ENCODE measurements at regions not wholly inside any gene's neighbourhood (a gene's known extent, or its start where the extent isn't known, plus 50 kb on each side); places are given as distances from the start of the nearest gene placed in this dataset.

DNA sequence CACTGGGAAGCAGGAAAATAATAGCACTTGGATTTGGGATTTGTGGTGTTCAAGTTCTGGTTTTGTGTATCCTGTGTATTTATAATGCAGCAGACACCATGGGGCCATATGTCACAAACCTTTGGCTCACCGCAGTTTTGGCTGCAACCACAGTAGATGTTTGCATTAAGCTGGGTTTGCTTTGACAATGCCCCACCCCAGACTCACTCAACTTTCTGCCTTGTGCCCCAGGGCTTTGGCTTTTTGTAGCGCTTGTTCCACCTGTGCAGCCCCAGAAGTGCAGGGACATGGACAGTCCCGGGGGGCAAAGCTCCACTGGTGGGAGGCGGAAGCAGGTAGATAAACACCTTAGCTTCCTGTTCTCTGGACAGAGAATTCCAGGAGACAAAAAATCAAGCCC, 446.9 kb downstream of the MED13L start:
- TF ChIP-seq, protein P1, sequence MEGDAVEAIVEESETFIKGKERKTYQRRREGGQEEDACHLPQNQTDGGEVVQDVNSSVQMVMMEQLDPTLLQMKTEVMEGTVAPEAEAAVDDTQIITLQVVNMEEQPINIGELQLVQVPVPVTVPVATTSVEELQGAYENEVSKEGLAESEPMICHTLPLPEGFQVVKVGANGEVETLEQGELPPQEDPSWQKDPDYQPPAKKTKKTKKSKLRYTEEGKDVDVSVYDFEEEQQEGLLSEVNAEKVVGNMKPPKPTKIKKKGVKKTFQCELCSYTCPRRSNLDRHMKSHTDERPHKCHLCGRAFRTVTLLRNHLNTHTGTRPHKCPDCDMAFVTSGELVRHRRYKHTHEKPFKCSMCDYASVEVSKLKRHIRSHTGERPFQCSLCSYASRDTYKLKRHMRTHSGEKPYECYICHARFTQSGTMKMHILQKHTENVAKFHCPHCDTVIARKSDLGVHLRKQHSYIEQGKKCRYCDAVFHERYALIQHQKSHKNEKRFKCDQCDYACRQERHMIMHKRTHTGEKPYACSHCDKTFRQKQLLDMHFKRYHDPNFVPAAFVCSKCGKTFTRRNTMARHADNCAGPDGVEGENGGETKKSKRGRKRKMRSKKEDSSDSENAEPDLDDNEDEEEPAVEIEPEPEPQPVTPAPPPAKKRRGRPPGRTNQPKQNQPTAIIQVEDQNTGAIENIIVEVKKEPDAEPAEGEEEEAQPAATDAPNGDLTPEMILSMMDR (conservative IDR thresholded peaks at IDR 0.05) = no peak
- no peak for TF ChIP-seq ZFX (IDR thresholded peaks at IDR 0.05)

Data from C4-2B (cell line).